Astrocyte of the hippocampus (primary cell): ENCODE measurements at regions not wholly inside any gene's neighbourhood (a gene's known extent, or its start where the extent isn't known, plus 50 kb on each side); places are given as distances from the start of the nearest gene placed in this dataset.

Source experiments
- DNase-seq: peaks from one replicate; pipeline ENCODE4 v3.0.0; 2011; ENCODE audit warnings: low read depth, low spot score

GRCh38 chr6:81241126-81242041 is 511.1 kb downstream of the TENT5A start:
- DNase-seq = peak; percentile 45

GRCh38 chr6:81238390-81238789 is 514.1 kb downstream of the TENT5A start:
- DNase-seq = no peak

- no peak for DNase-seq
These were observed 515.3 kb downstream of the TENT5A start for GRCh38 chr6:81237226-81237625.

- no peak for DNase-seq
These were observed 517.0 kb downstream of the TENT5A start for GRCh38 chr6:81235512-81235911.

GRCh38 chr6:81233990-81234389 is 518.5 kb downstream of the TENT5A start:
- no peak for DNase-seq

GRCh38 chr6:81228912-81229555 is 523.4 kb downstream of the TENT5A start:
- DNase-seq = no peak

GRCh38 chr6:81226957-81227356 is 525.5 kb downstream of the TENT5A start:
- no peak for DNase-seq

- DNase-seq = no peak
These were observed 535.8 kb downstream of the TENT5A start for GRCh38 chr6:81216668-81217067.

- DNase-seq = no peak
These were observed 537.4 kb downstream of the TENT5A start for GRCh38 chr6:81215092-81215432.

- no peak for DNase-seq
These were observed 537.9 kb downstream of the TENT5A start for GRCh38 chr6:81214414-81215091.

- peak; percentile 28 for DNase-seq
These were observed 547.8 kb downstream of the TENT5A start for GRCh38 chr6:81204731-81205130.

- DNase-seq = no peak
These were observed 558.1 kb downstream of the TENT5A start for GRCh38 chr6:81194374-81194773.

GRCh38 chr6:81172056-81172740 is 580.3 kb downstream of the TENT5A start:
- peak; percentile 77 for DNase-seq

GRCh38 chr6:81169166-81169565 is 583.3 kb downstream of the TENT5A start:
- peak; percentile 79 for DNase-seq

- peak; percentile 93 for DNase-seq
These were observed 585.7 kb downstream of the TENT5A start for GRCh38 chr6:81166770-81167169.

- DNase-seq = peak; percentile 31
These were observed 593.5 kb downstream of the TENT5A start for GRCh38 chr6:81158956-81159355.

- DNase-seq = peak; percentile 38
These were observed 603.7 kb downstream of the TENT5A start for GRCh38 chr6:81148751-81149150.

- no peak for DNase-seq
These were observed 607.0 kb downstream of the TENT5A start for GRCh38 chr6:81145506-81145905.

- DNase-seq = peak; percentile 53
These were observed 608.1 kb downstream of the TENT5A start for GRCh38 chr6:81144346-81144745.

- peak; percentile 12 for DNase-seq
These were observed 614.2 kb downstream of the TENT5A start for GRCh38 chr6:81138236-81138635.

- DNase-seq = no peak
These were observed 621.5 kb downstream of the TENT5A start for GRCh38 chr6:81130969-81131368.

GRCh38 chr6:81130061-81130460 is 622.4 kb downstream of the TENT5A start:
- no peak for DNase-seq
